ENCODE measurements at regions not wholly inside any gene's neighbourhood (a gene's known extent, or its start where the extent isn't known, plus 50 kb on each side); places are given as distances from the start of the nearest gene placed in this dataset.
"Not testable (repeated sequence)": the region's sequence is repeated elsewhere in the genome, so short reads cannot be mapped to it uniquely, and the experiment has no call there.

- peak in 1 of 2 donors; percentile 19 for DNase-seq (ENCODE audit: low read depth in 2 of 2)
These were observed 297.3 kb upstream of the LYZL1 start for GRCh38 chr10:28991333-28992270.

- DNase-seq (ENCODE audit: low read depth in 2 of 2), result no peak
These were observed 295.8 kb upstream of the LYZL1 start for GRCh38 chr10:28993056-28993455.

- DNase-seq (ENCODE audit: low read depth in 2 of 2), result no peak
These were observed 295.0 kb upstream of the LYZL1 start for GRCh38 chr10:28993861-28994260.

- not testable (repeated sequence) for DNase-seq (ENCODE audit: low read depth in 2 of 2)
These were observed 294.1 kb upstream of the LYZL1 start for GRCh38 chr10:28994802-28995201.

GRCh38 chr10:28995497-28995896, 293.4 kb upstream of the LYZL1 start:
- DNase-seq (ENCODE audit: low read depth in 2 of 2), result no peak

GRCh38 chr10:28996345-28996744, 292.5 kb upstream of the LYZL1 start:
- no peak for DNase-seq (ENCODE audit: low read depth in 2 of 2)

GRCh38 chr10:28996947-28997551, 291.8 kb upstream of the LYZL1 start:
- DNase-seq (ENCODE audit: low read depth in 2 of 2), result no peak

GRCh38 chr10:28997734-28998133, 291.1 kb upstream of the LYZL1 start:
- no peak for DNase-seq (ENCODE audit: low read depth in 2 of 2)

- no peak for DNase-seq (ENCODE audit: low read depth in 2 of 2)
These were observed 287.1 kb upstream of the LYZL1 start for GRCh38 chr10:29001801-29002200.

- DNase-seq (ENCODE audit: low read depth in 2 of 2), result not testable (repeated sequence)
These were observed 285.9 kb upstream of the LYZL1 start for GRCh38 chr10:29003014-29003413.

- no peak for DNase-seq (ENCODE audit: low read depth in 2 of 2)
These were observed 282.9 kb upstream of the LYZL1 start for GRCh38 chr10:29005988-29006387.

- no peak for DNase-seq (ENCODE audit: low read depth in 2 of 2)
These were observed 281.5 kb upstream of the LYZL1 start for GRCh38 chr10:29007370-29007747.

- no peak for DNase-seq (ENCODE audit: low read depth in 2 of 2)
These were observed 280.9 kb upstream of the LYZL1 start for GRCh38 chr10:29007748-29008610.

- no peak for DNase-seq (ENCODE audit: low read depth in 2 of 2)
These were observed 279.4 kb upstream of the LYZL1 start for GRCh38 chr10:29009464-29009863.

GRCh38 chr10:29011516-29011915, 277.4 kb upstream of the LYZL1 start:
- no peak for DNase-seq (ENCODE audit: low read depth in 2 of 2)

GRCh38 chr10:29012926-29013554, 275.8 kb upstream of the LYZL1 start:
- no peak for DNase-seq (ENCODE audit: low read depth in 2 of 2)

GRCh38 chr10:29021591-29021990, 267.3 kb upstream of the LYZL1 start:
- no peak for DNase-seq (ENCODE audit: low read depth in 2 of 2)

- no peak for DNase-seq (ENCODE audit: low read depth in 2 of 2)
These were observed 266.4 kb upstream of the LYZL1 start for GRCh38 chr10:29022513-29022912.

GRCh38 chr10:29023678-29024077, 265.2 kb upstream of the LYZL1 start:
- DNase-seq (ENCODE audit: low read depth in 2 of 2), result no peak

- DNase-seq (ENCODE audit: low read depth in 2 of 2), result no peak
These were observed 262.6 kb upstream of the LYZL1 start for GRCh38 chr10:29026065-29026797.

Measured in stimulated activated CD4-positive, alpha-beta T cell treated with anti-CD3 and anti-CD28 coated beads, Interleukin-1b, Interleukin-23, amount 100 ng/mL, for 1 hour (primary cell).